GM21576 (cell line): ENCODE measurements at regions not wholly inside any gene's neighbourhood (a gene's known extent, or its start where the extent isn't known, plus 50 kb on each side); places are given as distances from the start of the nearest gene placed in this dataset.

Experiments used
- ATAC-seq: cut with Tn5 transposase; IDR thresholded peaks from one replicate; pipeline ENCODE4 v1.9.1; 2021; ENCODE audit warnings: mild to moderate bottlenecking, moderate library complexity; ENCODE audit not compliant: unreplicated experiment

DNA sequence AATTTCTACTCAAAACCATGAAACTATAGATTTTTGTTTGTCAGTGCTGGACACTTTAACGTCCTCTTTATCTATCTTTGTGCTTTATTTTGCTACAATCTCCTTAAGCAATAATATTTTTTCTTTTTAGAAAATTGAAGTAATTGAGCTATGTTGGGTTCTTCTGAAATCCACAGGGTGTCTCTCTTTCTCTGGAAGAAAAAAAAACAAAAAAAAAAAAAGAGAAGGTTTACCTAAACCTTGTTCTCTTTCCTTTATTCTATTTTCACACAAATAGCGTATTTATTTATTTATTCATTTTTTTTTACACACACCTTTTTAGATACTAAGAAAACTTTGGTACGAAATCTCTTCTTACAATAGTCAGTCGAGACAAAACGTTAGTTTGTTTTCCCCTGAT, 601.0 kb downstream of the EDEM1 start:
- ATAC-seq, result no peak

- ATAC-seq, result no peak
These were observed 604.1 kb downstream of the EDEM1 start for GRCh38 chr3:5791558-5791957.

DNA sequence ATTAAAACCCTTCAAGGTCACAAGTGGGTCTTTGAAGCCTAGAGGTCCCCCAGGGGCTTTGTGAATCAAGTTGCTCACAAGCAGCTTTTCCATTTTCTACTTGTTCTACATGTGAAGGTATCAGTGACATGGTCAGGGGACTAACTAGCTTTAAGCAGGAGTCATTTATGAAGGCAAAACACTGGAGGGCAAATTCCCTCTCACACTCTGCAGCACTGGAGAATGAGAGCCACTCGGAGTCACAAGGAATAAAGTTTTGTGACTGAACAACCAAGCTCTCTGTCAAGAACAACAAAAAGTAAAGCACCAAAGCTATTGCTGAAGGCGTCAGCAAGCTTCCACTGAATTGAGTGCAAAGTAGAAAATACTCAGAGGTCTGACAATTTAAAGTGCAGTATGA, 609.0 kb downstream of the EDEM1 start:
- ATAC-seq, result no peak

DNA sequence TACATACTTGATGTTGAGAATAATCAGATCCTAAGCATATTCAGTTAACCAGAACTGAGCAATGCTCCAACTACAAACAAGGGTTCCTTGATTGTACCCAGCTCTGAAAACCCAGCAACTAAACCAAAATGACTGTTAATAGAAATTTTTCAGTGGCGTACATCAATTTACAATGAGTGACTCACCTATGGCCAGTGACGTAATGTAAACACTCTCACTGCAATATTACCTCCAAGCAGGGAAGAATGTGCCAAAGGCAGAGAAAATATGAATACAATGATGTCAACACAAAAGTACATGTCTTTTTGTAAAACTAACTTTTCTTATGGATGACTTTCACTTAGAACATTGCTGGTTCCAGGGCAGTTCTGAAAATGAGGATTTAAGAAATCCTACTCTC, 611.3 kb downstream of the EDEM1 start:
- ATAC-seq, result no peak

DNA sequence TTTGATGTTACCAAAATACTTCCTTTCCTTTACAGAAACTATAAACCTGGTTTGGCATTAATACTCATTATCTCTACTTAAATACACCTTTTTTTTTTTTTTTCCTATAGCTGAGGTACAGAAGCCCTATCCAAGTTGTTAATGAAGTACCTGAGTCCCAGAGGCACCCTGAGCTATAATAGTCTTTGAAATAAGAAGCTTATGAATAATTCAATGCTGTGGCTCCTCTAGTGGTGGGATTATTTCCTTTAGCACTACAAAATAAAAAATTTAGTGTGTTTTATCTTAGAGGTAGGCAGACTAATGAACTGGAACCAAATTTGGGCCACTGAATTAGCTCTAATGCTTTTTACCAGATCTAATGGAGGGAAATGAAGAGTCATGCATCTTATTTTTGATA, 611.9 kb downstream of the EDEM1 start:
- no peak for ATAC-seq

- ATAC-seq, result no peak
These were observed 613.5 kb downstream of the EDEM1 start for GRCh38 chr3:5800965-5801364.

- ATAC-seq, result no peak
These were observed 618.7 kb downstream of the EDEM1 start for GRCh38 chr3:5806192-5806591.

GRCh38 chr3:5809586-5810246, 622.2 kb downstream of the EDEM1 start:
- ATAC-seq, result no peak

GRCh38 chr3:5811016-5811415, 623.5 kb downstream of the EDEM1 start:
- no peak for ATAC-seq

GRCh38 chr3:5813521-5813920, 626.0 kb downstream of the EDEM1 start:
- ATAC-seq, result no peak

GRCh38 chr3:5822843-5823242, 635.3 kb downstream of the EDEM1 start:
- ATAC-seq, result no peak

GRCh38 chr3:5826467-5826866, 639.0 kb downstream of the EDEM1 start:
- no peak for ATAC-seq

DNA sequence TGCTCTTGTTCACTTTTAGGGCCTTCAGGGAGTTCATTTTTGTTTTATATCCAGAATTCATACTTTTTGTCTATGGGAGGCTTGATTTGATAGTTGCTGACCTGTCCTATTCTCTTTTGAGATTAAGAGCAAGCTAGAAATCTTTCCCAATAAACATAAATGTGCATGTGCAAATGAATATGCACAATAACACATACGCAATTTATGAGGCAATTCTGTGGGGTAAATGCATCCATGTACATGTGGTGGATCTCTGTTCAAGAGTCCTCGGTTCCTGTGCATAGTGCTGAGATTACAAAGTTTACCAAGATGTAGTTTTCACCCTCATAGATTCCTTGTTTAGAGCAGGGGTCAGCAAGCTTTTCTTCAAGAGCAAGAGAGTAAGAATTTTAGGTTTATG, 640.7 kb downstream of the EDEM1 start:
- no peak for ATAC-seq

DNA sequence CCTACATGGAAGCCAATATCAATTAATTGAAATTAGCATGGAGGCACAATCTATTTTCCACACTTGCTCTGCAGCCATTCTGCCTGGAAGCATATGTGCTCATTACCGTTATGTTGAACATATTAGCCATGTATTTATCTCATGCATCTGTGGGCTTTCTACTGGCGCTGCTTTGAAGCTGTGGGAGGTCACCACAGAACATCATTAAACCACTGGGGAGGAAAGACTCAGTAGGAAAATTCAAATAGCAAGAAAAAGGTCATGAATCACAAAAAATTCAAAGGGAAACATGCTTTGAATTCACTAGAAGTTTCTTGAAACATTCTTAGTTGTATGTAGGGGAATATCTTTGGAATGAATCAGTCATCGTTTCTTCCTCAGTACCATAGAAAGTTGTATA, 652.5 kb downstream of the EDEM1 start:
- ATAC-seq, result no peak

- no peak for ATAC-seq
These were observed 654.1 kb downstream of the EDEM1 start for GRCh38 chr3:5841599-5841998.

DNA sequence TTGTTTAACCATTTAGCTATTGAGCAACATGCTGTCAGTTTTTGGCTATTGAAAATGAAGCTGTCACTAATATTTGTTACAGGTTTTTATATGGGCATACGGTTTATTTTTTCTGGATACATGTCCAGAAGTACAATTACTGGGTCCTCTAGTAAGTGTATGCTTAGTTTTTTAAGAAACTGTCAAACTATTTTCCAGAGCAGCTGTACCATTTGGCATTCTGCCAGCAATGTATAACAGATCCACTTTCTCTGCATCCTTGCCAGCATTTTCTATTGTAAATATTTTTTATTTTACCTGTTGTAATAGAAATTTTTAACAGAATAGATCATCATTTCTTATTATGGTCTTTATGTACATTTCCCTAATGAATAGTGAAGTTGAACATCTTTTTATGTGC, 658.8 kb downstream of the EDEM1 start:
- ATAC-seq, result no peak

DNA sequence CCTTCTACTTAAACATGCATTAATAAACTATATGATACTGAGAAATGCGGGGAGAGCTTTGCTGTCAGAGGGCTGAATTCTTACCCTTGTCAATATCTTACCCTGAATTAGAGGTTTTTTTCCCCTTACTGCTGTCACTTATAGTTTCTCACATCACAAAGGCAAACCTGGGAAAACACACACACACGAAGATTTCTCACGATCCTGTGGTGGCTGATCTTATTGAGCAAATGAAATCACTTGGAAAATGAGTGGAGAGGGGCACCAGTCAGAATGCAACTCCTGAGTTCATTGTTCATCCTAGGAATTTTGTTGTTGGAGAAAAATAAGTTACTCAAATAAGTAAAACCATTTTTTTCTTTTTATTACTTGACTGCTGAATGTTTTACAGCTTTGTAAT, 673.6 kb downstream of the EDEM1 start:
- no peak for ATAC-seq

DNA sequence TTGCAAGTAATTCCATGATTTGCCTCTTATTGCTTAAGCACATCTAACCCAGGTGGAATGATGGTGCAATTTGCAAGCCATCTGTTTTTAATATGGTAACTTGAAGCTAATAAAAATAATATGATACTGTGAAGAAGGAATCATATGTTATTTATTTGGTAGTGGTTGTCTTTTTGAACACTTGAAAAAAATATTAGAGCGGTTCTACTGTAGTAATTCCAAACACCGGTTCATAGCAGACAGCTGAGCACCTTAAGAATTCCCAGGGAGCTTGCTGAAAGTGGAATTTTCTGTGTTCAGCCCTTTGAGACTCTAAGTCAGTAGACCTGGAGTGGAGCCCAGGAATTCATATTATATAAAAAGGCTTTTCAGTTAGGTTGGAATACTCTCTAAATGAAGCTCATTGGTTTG, 687.4 kb downstream of the EDEM1 start:
- ATAC-seq, result no peak

- no peak for ATAC-seq
These were observed 701.3 kb downstream of the EDEM1 start for GRCh38 chr3:5888851-5889250.

GRCh38 chr3:5889374-5889773, 701.9 kb downstream of the EDEM1 start:
- ATAC-seq, result no peak

GRCh38 chr3:5891711-5892110, 704.2 kb downstream of the EDEM1 start:
- ATAC-seq, result no peak

- ATAC-seq, result no peak
These were observed 710.6 kb downstream of the EDEM1 start for GRCh38 chr3:5898106-5898505.

DNA sequence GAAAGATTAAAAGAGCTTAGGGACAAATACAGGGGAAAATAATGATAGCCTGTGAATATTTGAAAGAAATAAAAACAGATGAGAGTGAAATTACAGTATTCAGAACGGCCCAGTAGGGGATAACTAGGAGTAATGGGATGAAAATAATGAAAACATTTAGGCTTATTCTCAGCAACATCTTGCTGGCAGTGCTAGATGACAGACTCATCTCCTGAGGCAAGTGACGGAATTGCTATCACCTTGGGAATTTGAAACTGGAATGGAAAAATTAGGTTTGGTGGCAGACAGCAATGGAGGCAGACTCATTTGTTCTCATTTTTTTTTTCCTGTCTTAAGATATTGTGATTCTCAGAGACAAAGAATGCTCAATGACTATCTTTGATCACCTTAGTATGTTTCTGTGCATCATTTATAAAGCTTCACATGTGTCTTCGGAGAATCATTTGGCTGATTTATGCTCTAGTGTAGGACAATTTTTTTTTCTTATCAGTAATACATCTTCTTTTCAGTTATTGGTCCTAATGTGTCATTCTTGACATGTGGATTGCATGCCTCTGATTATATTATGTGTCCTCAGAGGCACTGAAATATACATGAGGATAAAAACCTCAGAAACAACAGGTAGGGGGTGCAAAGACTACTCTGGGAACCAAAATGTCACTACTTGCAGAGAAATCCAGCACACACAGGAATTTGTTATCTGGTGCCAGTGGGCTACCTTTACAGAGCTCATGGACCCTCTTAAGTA, 711.7 kb downstream of the EDEM1 start:
- ATAC-seq, result no peak
